DOHH2 (cell line): ENCODE measurements at regions not wholly inside any gene's neighbourhood (a gene's known extent, or its start where the extent isn't known, plus 50 kb on each side); places are given as distances from the start of the nearest gene placed in this dataset.

Experiments used
- EZH2phosphoT487 ChIP-seq: fragments of 200-600 bp; sonication (generic); IDR thresholded peaks from 2 replicates; pipeline ENCODE4 v1.6.1; 2017; ENCODE audit warnings: borderline replicate concordance, mild to moderate bottlenecking, antibody characterized with exemption, low read length, moderate library complexity, mixed read lengths
- TF ChIP-seq, protein P1 (sequence below): fragments of 200-600 bp; sonication (generic); IDR thresholded peaks from one replicate; pipeline ENCODE4 v1.5.1; 2014; ENCODE audit warnings: antibody characterized with exemption, mild to moderate bottlenecking, low read depth, low read length; ENCODE audit not compliant: poor library complexity, severe bottlenecking

- TF ChIP-seq, protein P1, sequence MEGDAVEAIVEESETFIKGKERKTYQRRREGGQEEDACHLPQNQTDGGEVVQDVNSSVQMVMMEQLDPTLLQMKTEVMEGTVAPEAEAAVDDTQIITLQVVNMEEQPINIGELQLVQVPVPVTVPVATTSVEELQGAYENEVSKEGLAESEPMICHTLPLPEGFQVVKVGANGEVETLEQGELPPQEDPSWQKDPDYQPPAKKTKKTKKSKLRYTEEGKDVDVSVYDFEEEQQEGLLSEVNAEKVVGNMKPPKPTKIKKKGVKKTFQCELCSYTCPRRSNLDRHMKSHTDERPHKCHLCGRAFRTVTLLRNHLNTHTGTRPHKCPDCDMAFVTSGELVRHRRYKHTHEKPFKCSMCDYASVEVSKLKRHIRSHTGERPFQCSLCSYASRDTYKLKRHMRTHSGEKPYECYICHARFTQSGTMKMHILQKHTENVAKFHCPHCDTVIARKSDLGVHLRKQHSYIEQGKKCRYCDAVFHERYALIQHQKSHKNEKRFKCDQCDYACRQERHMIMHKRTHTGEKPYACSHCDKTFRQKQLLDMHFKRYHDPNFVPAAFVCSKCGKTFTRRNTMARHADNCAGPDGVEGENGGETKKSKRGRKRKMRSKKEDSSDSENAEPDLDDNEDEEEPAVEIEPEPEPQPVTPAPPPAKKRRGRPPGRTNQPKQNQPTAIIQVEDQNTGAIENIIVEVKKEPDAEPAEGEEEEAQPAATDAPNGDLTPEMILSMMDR: no peak
- TF ChIP-seq EZH2phosphoT487: no peak
These were observed 70.6 kb upstream of the SERP2 start for GRCh38 chr13:44302940-44303575.
